WTC11 (cell line): ENCODE measurements at regions not wholly inside any gene's neighbourhood (a gene's known extent, or its start where the extent isn't known, plus 50 kb on each side); places are given as distances from the start of the nearest gene placed in this dataset.

ENCODE experiments used
- ATAC-seq: fragments of 200-7000 bp; cut with Tn5 transposase; 2 replicates; pipeline ENCODE4 v1.10.0; 2021; ENCODE audit warnings: mild to moderate bottlenecking, moderate library complexity
- CTCF ChIA-PET: fragments of 300-600 bp; sonication (Branson Sonifier 250); formaldehyde crosslinking; loops from one replicate; lab custom pipeline; 2021; ENCODE audit warnings: antibody characterized with exemption; lab: Charles Lee
- POLR2A ChIA-PET: fragments of 350-600 bp; sonication (Branson Sonifier 250); formaldehyde crosslinking; loops from one replicate; lab custom pipeline; 2021; ENCODE audit warnings: antibody characterized with exemption; lab: Charles Lee
- DNase-seq: peaks from one replicate; pipeline ENCODE4 v3.0.0; 2021; ENCODE audit warnings: low spot score
- H3K27ac Mint-ChIP-seq: 2 replicates; pipeline ENCODE4 v1.8.0; 2021; ENCODE audit warnings: mixed read lengths
- H3K27me3 Mint-ChIP-seq: 2 replicates; pipeline ENCODE4 v1.8.0; 2021; ENCODE audit warnings: low read depth, mild to moderate bottlenecking, moderate library complexity, mixed read lengths
- H3K36me3 Mint-ChIP-seq: 2 replicates; pipeline ENCODE4 v1.8.0; 2021; ENCODE audit warnings: mixed read lengths
- H3K4me1 Mint-ChIP-seq: 2 replicates; pipeline ENCODE4 v1.8.0; 2022; ENCODE audit warnings: mixed read lengths
- H3K4me3 Mint-ChIP-seq: 2 replicates; pipeline ENCODE4 v1.8.0; 2021; ENCODE audit warnings: mild to moderate bottlenecking, moderate library complexity, mixed read lengths
- H3K9me3 Mint-ChIP-seq: 2 replicates; pipeline ENCODE4 v1.8.0; 2021; ENCODE audit warnings: mixed read lengths
- ATF1 ChIP-seq: sonication (generic); formaldehyde crosslinking; IDR thresholded peaks from 2 replicates; pipeline ENCODE4 v1.8.1; 2023; ENCODE audit warnings: mild to moderate bottlenecking, moderate library complexity, missing genetic modification reagents
- ELF4 ChIP-seq: sonication (generic); formaldehyde crosslinking; IDR thresholded peaks from 2 replicates; pipeline ENCODE4 v1.8.1; 2022; ENCODE audit warnings: low read depth, mild to moderate bottlenecking, moderate library complexity, missing genetic modification reagents
- JAZF1 ChIP-seq: fragments of 250-450 bp; sonication (Bioruptor Pico); IDR thresholded peaks from 2 replicates; pipeline ENCODE4 v1.9.0; 2021; ENCODE audit warnings: moderate library complexity, mild to moderate bottlenecking, inconsistent platforms
- KAT7 ChIP-seq: sonication (generic); formaldehyde crosslinking; IDR thresholded peaks from 2 replicates; pipeline ENCODE4 v1.8.1; 2023; ENCODE audit warnings: missing genetic modification reagents, mild to moderate bottlenecking, borderline replicate concordance
- MYBL2 ChIP-seq: sonication (generic); formaldehyde crosslinking; IDR thresholded peaks from 2 replicates; pipeline ENCODE4 v1.8.1; 2023; ENCODE audit warnings: mild to moderate bottlenecking, moderate library complexity, missing genetic modification reagents
- NFYB ChIP-seq: sonication (generic); formaldehyde crosslinking; conservative IDR thresholded peaks from 2 replicates; pipeline ENCODE4 v1.8.0; 2022; ENCODE audit warnings: low read depth, missing genetic modification reagents
- NR2C2 ChIP-seq: sonication (generic); formaldehyde crosslinking; IDR thresholded peaks from 2 replicates; pipeline ENCODE4 v1.8.0; 2022; ENCODE audit warnings: mild to moderate bottlenecking, missing genetic modification reagents
- RORB ChIP-seq: fragments of 250-450 bp; sonication (Bioruptor Pico); IDR thresholded peaks from 2 replicates; pipeline ENCODE4 v1.9.0; 2021; ENCODE audit warnings: mild to moderate bottlenecking
- SOX15 ChIP-seq: fragments of 250-450 bp; sonication (Bioruptor Pico); IDR thresholded peaks from 2 replicates; pipeline ENCODE4 v1.9.0; 2021; ENCODE audit warnings: mild to moderate bottlenecking
- TP53 ChIP-seq: sonication (generic); formaldehyde crosslinking; IDR thresholded peaks from 2 replicates; pipeline ENCODE4 v1.8.1; 2023; ENCODE audit warnings: mild to moderate bottlenecking, missing genetic modification reagents
- ZNF138 ChIP-seq: sonication (generic); formaldehyde crosslinking; conservative IDR thresholded peaks from 2 replicates; pipeline ENCODE4 v1.8.1; 2022; ENCODE audit warnings: mild to moderate bottlenecking, moderate library complexity, missing genetic modification reagents
- ZNF317 ChIP-seq: sonication (generic); formaldehyde crosslinking; IDR thresholded peaks from 2 replicates; pipeline ENCODE4 v1.8.1; 2023; ENCODE audit warnings: low read depth, mild to moderate bottlenecking, moderate library complexity, missing genetic modification reagents, borderline replicate concordance
- ZNF671 ChIP-seq: fragments of 250-450 bp; sonication (Bioruptor Pico); IDR thresholded peaks from 2 replicates; pipeline ENCODE4 v1.8.0; 2021; ENCODE audit warnings: mild to moderate bottlenecking
- TF ChIP-seq, protein P1 (sequence below): sonication (generic); formaldehyde crosslinking; IDR thresholded peaks from 2 replicates; pipeline ENCODE4 v1.8.0; 2022; ENCODE audit warnings: missing genetic modification reagents
- TF ChIP-seq, protein P2 (sequence below): sonication (generic); formaldehyde crosslinking; IDR thresholded peaks from 2 replicates; pipeline ENCODE4 v1.8.1; 2022; ENCODE audit warnings: missing genetic modification reagents, borderline replicate concordance
- TF ChIP-seq, protein P3 (sequence below): fragments of 250-450 bp; sonication (Bioruptor Pico); IDR thresholded peaks from 2 replicates; pipeline ENCODE4 v1.9.0; 2021; ENCODE audit warnings: mild to moderate bottlenecking
- TF ChIP-seq, protein P4 (sequence below): sonication (generic); formaldehyde crosslinking; IDR thresholded peaks from 2 replicates; pipeline ENCODE4 v1.8.0; 2023; ENCODE audit warnings: mild to moderate bottlenecking, missing genetic modification reagents
- TF ChIP-seq, protein P5 (sequence below): sonication (generic); formaldehyde crosslinking; IDR thresholded peaks from 2 replicates; pipeline ENCODE4 v1.8.1; 2023; ENCODE audit warnings: mild to moderate bottlenecking, missing genetic modification reagents
- TF ChIP-seq, protein P6 (sequence below): sonication (generic); formaldehyde crosslinking; IDR thresholded peaks from 2 replicates; pipeline ENCODE4 v1.8.1; 2022; ENCODE audit warnings: low read depth, mild to moderate bottlenecking, moderate library complexity, missing genetic modification reagents, borderline replicate concordance
- TF ChIP-seq, protein P7 (sequence below): sonication (generic); formaldehyde crosslinking; IDR thresholded peaks from 2 replicates; pipeline ENCODE4 v1.8.1; 2022; ENCODE audit warnings: mild to moderate bottlenecking, missing genetic modification reagents, moderate library complexity, borderline replicate concordance
- TF ChIP-seq, protein P8 (sequence below): fragments of 250-450 bp; sonication (Bioruptor Pico); IDR thresholded peaks from 2 replicates; pipeline ENCODE4 v1.8.0; 2021; ENCODE audit warnings: mild to moderate bottlenecking

DNA sequence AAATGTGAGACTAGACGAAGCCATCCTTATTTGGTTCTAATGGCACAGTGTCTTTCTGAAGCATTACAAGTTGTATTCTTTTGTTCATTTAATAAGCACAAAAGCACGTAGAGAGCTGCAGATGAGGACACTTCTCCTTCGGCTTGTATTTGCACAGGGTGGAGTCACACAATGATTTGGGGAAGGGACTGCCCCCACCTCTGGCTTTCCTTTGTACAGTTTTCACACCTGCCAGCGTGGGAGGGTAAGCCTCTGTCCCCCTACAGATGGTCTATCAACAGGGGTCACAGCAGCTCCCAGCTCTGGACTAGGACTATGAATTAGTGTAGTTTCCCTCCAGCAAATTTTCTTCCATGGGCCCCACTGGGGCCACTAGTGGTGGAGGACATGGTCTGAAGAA lies 108.2 kb upstream of the KLHL14 start (continued):
- TF ChIP-seq, protein P1, sequence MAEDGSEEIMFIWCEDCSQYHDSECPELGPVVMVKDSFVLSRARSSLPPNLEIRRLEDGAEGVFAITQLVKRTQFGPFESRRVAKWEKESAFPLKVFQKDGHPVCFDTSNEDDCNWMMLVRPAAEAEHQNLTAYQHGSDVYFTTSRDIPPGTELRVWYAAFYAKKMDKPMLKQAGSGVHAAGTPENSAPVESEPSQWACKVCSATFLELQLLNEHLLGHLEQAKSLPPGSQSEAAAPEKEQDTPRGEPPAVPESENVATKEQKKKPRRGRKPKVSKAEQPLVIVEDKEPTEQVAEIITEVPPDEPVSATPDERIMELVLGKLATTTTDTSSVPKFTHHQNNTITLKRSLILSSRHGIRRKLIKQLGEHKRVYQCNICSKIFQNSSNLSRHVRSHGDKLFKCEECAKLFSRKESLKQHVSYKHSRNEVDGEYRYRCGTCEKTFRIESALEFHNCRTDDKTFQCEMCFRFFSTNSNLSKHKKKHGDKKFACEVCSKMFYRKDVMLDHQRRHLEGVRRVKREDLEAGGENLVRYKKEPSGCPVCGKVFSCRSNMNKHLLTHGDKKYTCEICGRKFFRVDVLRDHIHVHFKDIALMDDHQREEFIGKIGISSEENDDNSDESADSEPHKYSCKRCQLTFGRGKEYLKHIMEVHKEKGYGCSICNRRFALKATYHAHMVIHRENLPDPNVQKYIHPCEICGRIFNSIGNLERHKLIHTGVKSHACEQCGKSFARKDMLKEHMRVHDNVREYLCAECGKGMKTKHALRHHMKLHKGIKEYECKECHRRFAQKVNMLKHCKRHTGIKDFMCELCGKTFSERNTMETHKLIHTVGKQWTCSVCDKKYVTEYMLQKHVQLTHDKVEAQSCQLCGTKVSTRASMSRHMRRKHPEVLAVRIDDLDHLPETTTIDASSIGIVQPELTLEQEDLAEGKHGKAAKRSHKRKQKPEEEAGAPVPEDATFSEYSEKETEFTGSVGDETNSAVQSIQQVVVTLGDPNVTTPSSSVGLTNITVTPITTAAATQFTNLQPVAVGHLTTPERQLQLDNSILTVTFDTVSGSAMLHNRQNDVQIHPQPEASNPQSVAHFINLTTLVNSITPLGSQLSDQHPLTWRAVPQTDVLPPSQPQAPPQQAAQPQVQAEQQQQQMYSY (CRISPR knock-in tag), result no peak
- TF ChIP-seq MYBL2 (CRISPR knock-in tag), result no peak
- no peak for TF ChIP-seq NFYB (CRISPR knock-in tag)
- TF ChIP-seq, protein P2, sequence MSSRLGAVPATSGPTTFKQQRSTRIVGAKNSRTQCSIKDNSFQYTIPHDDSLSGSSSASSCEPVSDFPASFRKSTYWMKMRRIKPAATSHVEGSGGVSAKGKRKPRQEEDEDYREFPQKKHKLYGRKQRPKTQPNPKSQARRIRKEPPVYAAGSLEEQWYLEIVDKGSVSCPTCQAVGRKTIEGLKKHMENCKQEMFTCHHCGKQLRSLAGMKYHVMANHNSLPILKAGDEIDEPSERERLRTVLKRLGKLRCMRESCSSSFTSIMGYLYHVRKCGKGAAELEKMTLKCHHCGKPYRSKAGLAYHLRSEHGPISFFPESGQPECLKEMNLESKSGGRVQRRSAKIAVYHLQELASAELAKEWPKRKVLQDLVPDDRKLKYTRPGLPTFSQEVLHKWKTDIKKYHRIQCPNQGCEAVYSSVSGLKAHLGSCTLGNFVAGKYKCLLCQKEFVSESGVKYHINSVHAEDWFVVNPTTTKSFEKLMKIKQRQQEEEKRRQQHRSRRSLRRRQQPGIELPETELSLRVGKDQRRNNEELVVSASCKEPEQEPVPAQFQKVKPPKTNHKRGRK (CRISPR knock-in tag), result no peak
- no peak for TF ChIP-seq ZNF317 (CRISPR knock-in tag)
- no peak for TF ChIP-seq ATF1 (CRISPR knock-in tag)
- no peak for TF ChIP-seq ELF4
- TF ChIP-seq JAZF1 (CRISPR knock-in tag), result no peak
- TF ChIP-seq ZNF671 (CRISPR knock-in tag), result no peak
- TF ChIP-seq TP53 (CRISPR knock-in tag), result no peak

DNA sequence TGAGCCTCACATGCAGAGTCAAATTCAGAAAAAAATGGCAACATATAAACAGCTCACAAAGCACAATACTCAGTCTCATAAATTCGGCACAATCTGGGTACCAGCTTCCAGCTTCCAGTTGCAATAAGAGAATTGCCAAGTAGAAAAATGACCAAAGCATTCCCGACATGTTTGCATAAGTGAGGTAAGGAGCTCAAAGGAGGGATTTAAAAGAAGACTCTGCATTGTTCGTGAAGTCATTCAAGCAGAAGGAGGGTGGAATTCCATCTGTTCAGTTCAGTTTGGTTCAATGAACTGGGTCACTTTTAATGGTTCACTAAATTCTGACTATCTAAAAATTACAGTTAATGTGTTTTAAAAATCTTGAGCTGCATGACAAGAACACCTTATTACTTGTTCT lies 106.7 kb upstream of the KLHL14 start:
- Mint-ChIP-seq H3K27ac (no peak overlapping the region), H3K4me1 (peaks cover 26% of the 10 kb centered on the region)
- TF ChIP-seq, protein P3, sequence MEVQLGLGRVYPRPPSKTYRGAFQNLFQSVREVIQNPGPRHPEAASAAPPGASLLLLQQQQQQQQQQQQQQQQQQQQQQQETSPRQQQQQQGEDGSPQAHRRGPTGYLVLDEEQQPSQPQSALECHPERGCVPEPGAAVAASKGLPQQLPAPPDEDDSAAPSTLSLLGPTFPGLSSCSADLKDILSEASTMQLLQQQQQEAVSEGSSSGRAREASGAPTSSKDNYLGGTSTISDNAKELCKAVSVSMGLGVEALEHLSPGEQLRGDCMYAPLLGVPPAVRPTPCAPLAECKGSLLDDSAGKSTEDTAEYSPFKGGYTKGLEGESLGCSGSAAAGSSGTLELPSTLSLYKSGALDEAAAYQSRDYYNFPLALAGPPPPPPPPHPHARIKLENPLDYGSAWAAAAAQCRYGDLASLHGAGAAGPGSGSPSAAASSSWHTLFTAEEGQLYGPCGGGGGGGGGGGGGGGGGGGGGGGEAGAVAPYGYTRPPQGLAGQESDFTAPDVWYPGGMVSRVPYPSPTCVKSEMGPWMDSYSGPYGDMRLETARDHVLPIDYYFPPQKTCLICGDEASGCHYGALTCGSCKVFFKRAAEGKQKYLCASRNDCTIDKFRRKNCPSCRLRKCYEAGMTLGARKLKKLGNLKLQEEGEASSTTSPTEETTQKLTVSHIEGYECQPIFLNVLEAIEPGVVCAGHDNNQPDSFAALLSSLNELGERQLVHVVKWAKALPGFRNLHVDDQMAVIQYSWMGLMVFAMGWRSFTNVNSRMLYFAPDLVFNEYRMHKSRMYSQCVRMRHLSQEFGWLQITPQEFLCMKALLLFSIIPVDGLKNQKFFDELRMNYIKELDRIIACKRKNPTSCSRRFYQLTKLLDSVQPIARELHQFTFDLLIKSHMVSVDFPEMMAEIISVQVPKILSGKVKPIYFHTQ, result no peak
- TF ChIP-seq TP53 (CRISPR knock-in tag) (no peak), KAT7 (CRISPR knock-in tag) (no peak), NR2C2 (CRISPR knock-in tag) (no peak), SOX15 (CRISPR knock-in tag) (no peak), ZNF138 (CRISPR knock-in tag) (no peak), ELF4 (no peak), RORB (CRISPR knock-in tag) (no peak)
- TF ChIP-seq, protein P4, sequence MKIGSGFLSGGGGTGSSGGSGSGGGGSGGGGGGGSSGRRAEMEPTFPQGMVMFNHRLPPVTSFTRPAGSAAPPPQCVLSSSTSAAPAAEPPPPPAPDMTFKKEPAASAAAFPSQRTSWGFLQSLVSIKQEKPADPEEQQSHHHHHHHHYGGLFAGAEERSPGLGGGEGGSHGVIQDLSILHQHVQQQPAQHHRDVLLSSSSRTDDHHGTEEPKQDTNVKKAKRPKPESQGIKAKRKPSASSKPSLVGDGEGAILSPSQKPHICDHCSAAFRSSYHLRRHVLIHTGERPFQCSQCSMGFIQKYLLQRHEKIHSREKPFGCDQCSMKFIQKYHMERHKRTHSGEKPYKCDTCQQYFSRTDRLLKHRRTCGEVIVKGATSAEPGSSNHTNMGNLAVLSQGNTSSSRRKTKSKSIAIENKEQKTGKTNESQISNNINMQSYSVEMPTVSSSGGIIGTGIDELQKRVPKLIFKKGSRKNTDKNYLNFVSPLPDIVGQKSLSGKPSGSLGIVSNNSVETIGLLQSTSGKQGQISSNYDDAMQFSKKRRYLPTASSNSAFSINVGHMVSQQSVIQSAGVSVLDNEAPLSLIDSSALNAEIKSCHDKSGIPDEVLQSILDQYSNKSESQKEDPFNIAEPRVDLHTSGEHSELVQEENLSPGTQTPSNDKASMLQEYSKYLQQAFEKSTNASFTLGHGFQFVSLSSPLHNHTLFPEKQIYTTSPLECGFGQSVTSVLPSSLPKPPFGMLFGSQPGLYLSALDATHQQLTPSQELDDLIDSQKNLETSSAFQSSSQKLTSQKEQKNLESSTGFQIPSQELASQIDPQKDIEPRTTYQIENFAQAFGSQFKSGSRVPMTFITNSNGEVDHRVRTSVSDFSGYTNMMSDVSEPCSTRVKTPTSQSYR (CRISPR knock-in tag), result no peak
- TF ChIP-seq, protein P5, sequence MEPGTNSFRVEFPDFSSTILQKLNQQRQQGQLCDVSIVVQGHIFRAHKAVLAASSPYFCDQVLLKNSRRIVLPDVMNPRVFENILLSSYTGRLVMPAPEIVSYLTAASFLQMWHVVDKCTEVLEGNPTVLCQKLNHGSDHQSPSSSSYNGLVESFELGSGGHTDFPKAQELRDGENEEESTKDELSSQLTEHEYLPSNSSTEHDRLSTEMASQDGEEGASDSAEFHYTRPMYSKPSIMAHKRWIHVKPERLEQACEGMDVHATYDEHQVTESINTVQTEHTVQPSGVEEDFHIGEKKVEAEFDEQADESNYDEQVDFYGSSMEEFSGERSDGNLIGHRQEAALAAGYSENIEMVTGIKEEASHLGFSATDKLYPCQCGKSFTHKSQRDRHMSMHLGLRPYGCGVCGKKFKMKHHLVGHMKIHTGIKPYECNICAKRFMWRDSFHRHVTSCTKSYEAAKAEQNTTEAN (CRISPR knock-in tag), result no peak
- TF ChIP-seq, protein P6, sequence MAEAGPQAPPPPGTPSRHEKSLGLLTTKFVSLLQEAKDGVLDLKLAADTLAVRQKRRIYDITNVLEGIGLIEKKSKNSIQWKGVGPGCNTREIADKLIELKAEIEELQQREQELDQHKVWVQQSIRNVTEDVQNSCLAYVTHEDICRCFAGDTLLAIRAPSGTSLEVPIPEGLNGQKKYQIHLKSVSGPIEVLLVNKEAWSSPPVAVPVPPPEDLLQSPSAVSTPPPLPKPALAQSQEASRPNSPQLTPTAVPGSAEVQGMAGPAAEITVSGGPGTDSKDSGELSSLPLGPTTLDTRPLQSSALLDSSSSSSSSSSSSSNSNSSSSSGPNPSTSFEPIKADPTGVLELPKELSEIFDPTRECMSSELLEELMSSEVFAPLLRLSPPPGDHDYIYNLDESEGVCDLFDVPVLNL (CRISPR knock-in tag), result no peak
- TF ChIP-seq, protein P7, sequence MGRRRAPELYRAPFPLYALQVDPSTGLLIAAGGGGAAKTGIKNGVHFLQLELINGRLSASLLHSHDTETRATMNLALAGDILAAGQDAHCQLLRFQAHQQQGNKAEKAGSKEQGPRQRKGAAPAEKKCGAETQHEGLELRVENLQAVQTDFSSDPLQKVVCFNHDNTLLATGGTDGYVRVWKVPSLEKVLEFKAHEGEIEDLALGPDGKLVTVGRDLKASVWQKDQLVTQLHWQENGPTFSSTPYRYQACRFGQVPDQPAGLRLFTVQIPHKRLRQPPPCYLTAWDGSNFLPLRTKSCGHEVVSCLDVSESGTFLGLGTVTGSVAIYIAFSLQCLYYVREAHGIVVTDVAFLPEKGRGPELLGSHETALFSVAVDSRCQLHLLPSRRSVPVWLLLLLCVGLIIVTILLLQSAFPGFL (CRISPR knock-in tag), result no peak
- TF ChIP-seq, protein P8, sequence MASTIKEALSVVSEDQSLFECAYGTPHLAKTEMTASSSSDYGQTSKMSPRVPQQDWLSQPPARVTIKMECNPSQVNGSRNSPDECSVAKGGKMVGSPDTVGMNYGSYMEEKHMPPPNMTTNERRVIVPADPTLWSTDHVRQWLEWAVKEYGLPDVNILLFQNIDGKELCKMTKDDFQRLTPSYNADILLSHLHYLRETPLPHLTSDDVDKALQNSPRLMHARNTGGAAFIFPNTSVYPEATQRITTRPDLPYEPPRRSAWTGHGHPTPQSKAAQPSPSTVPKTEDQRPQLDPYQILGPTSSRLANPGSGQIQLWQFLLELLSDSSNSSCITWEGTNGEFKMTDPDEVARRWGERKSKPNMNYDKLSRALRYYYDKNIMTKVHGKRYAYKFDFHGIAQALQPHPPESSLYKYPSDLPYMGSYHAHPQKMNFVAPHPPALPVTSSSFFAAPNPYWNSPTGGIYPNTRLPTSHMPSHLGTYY (CRISPR knock-in tag), result no peak

More for the DNA sequence above, 106.7 kb upstream of the KLHL14 start:
- no peak for DNase-seq
- Mint-ChIP-seq H3K9me3 (peaks cover 26% of the 10 kb centered on the region), H3K36me3 (peaks cover 3% of the 10 kb centered on the region; the same call in 1 of the 2 replicates), H3K4me3 (no peak overlapping the region), H3K27me3 (no peaks in the 10 kb centered on the region)
- peak; percentile 61 for ATAC-seq
- POLR2A ChIA-PET, result no interaction called here
- CTCF ChIA-PET, result interaction anchor here (1.0 to 1.3 kb wide), 3 partner anchors 10 to 210 kb away, joined by 3 to 8 read pairs (median 3); no protein-coding TSS in a partner anchor
